Body of pancreas (tissue), 4 donors: ENCODE measurements at regions not wholly inside any gene's neighbourhood (a gene's known extent, or its start where the extent isn't known, plus 50 kb on each side); places are given as distances from the start of the nearest gene placed in this dataset.

Source experiments
- POLR2A ChIP-seq, 3 donors: fragments of 450-650 bp; IDR thresholded peaks; one replicate each; pipeline ENCODE4 v1.6.1; 2016; ENCODE audit warnings: antibody characterized with exemption in 3 of 3, mild to moderate bottlenecking in 2 of 3
- TF ChIP-seq, protein P1 (sequence below), 7 experiments: fragments of 450-650 bp in 4 of 7; fragments of 200-600 bp in 3 of 7; sonication (generic) in 3 of 7; IDR thresholded peaks; one replicate each; pipeline ENCODE4 v1.5.1; 2016 to 2019; ENCODE audit warnings: antibody characterized with exemption in 7 of 7

GRCh38 chr12:19904819-19905218 lies 463.5 kb upstream of the PDE3A start:
- no peak for TF ChIP-seq POLR2A (IDR thresholded peaks at IDR 0.05)
- TF ChIP-seq, protein P1, sequence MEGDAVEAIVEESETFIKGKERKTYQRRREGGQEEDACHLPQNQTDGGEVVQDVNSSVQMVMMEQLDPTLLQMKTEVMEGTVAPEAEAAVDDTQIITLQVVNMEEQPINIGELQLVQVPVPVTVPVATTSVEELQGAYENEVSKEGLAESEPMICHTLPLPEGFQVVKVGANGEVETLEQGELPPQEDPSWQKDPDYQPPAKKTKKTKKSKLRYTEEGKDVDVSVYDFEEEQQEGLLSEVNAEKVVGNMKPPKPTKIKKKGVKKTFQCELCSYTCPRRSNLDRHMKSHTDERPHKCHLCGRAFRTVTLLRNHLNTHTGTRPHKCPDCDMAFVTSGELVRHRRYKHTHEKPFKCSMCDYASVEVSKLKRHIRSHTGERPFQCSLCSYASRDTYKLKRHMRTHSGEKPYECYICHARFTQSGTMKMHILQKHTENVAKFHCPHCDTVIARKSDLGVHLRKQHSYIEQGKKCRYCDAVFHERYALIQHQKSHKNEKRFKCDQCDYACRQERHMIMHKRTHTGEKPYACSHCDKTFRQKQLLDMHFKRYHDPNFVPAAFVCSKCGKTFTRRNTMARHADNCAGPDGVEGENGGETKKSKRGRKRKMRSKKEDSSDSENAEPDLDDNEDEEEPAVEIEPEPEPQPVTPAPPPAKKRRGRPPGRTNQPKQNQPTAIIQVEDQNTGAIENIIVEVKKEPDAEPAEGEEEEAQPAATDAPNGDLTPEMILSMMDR (IDR thresholded peaks at IDR 0.05) = no peak
